Prostate gland (tissue), 2 donors: ENCODE measurements at regions not wholly inside any gene's neighbourhood (a gene's known extent, or its start where the extent isn't known, plus 50 kb on each side); places are given as distances from the start of the nearest gene placed in this dataset.

ENCODE experiments used
- CTCF ChIP-seq, 4 experiments: fragments of 200-600 bp in 2 of 4; fragments of 450-650 bp in 2 of 4; sonication (generic) in 2 of 4; IDR thresholded peaks; 1 replicate in 3 of 4; 2 replicates in 1 of 4; pipeline ENCODE4 v1.5.1; 2016 to 2019; ENCODE audit warnings: antibody characterized with exemption in 4 of 4, mild to moderate bottlenecking in 2 of 4, moderate library complexity in 2 of 4
- POLR2A ChIP-seq: fragments of 450-650 bp; IDR thresholded peaks from one replicate; pipeline ENCODE4 v1.6.1; 2016; ENCODE audit warnings: antibody characterized with exemption, mild to moderate bottlenecking
- POLR2AphosphoS5 ChIP-seq: sonication (generic); formaldehyde crosslinking; IDR thresholded peaks from one replicate; pipeline ENCODE4 v1.6.1; 2017; ENCODE audit warnings: antibody characterized with exemption

- TF ChIP-seq CTCF (IDR thresholded peaks at IDR 0.05), result no peak
- no peak for TF ChIP-seq POLR2A
- no peak for TF ChIP-seq POLR2AphosphoS5
These were observed 162.0 kb downstream of the EFNB2 start for GRCh38 chr13:106373304-106373988.
